HuH-7.5 (cell line): ENCODE measurements at regions not wholly inside any gene's neighbourhood (a gene's known extent, or its start where the extent isn't known, plus 50 kb on each side); places are given as distances from the start of the nearest gene placed in this dataset.
A peak's percentile ranks its signal among the peaks of the same experiment; 100 is the strongest.

Experiments
- DNase-seq: peaks from one replicate; pipeline ENCODE4 v3.0.0; 2011; ENCODE audit warnings: low spot score

- DNase-seq: no peak
Observed at GRCh38 chr11:32161293-32161692, 70.4 kb downstream of the RCN1 start.

- DNase-seq: no peak
Observed at GRCh38 chr11:32162351-32162750, 71.5 kb downstream of the RCN1 start.

- DNase-seq: no peak
Observed at GRCh38 chr11:32162906-32163305, 72.0 kb downstream of the RCN1 start.

GRCh38 chr11:32163557-32163956 lies 72.7 kb downstream of the RCN1 start:
- DNase-seq: no peak

- no peak for DNase-seq
Observed at GRCh38 chr11:32164836-32165235, 74.0 kb downstream of the RCN1 start.

GRCh38 chr11:32168924-32169323 lies 78.0 kb downstream of the RCN1 start:
- no peak for DNase-seq

GRCh38 chr11:32171445-32171844 lies 80.6 kb downstream of the RCN1 start:
- DNase-seq: no peak

GRCh38 chr11:32172041-32172847 lies 81.4 kb downstream of the RCN1 start:
- DNase-seq: no peak

- peak; percentile 40 for DNase-seq
Observed at GRCh38 chr11:32172848-32173834, 82.3 kb downstream of the RCN1 start.

- no peak for DNase-seq
Observed at GRCh38 chr11:32173977-32174376, 83.1 kb downstream of the RCN1 start.

GRCh38 chr11:32176223-32176934 lies 85.5 kb downstream of the RCN1 start:
- DNase-seq: peak; percentile 62

- DNase-seq: no peak
Observed at GRCh38 chr11:32178692-32179091, 87.8 kb downstream of the RCN1 start.

- no peak for DNase-seq
Observed at GRCh38 chr11:32183512-32183911, 92.6 kb downstream of the RCN1 start.

- no peak for DNase-seq
Observed at GRCh38 chr11:32184041-32184722, 93.3 kb downstream of the RCN1 start.

- DNase-seq: no peak
Observed at GRCh38 chr11:32184723-32185376, 94.0 kb downstream of the RCN1 start.

- DNase-seq: no peak
Observed at GRCh38 chr11:32186118-32186517, 95.2 kb downstream of the RCN1 start.

GRCh38 chr11:32187111-32187510 lies 96.2 kb downstream of the RCN1 start:
- DNase-seq: no peak

- DNase-seq: no peak
Observed at GRCh38 chr11:32188785-32189184, 97.9 kb downstream of the RCN1 start.

GRCh38 chr11:32196137-32196536 lies 105.3 kb downstream of the RCN1 start:
- no peak for DNase-seq

- no peak for DNase-seq
Observed at GRCh38 chr11:32198053-32198452, 107.2 kb downstream of the RCN1 start.
